NCI-H748 (cell line): ENCODE measurements at regions not wholly inside any gene's neighbourhood (a gene's known extent, or its start where the extent isn't known, plus 50 kb on each side); places are given as distances from the start of the nearest gene placed in this dataset.

Source experiments
- DNase-seq: peaks from one replicate; lab custom pipeline; 2025; ENCODE audit not compliant: unreplicated experiment; lab: John Stamatoyannopoulos, UW

GRCh38 chr18:55064073-55064472, 104.8 kb upstream of the CCDC68 start:
- no peak for DNase-seq

GRCh38 chr18:55054021-55054990, 95.0 kb upstream of the CCDC68 start:
- peak; percentile 78 for DNase-seq

- no peak for DNase-seq
Measured at GRCh38 chr18:55048892-55049291, 89.6 kb upstream of the CCDC68 start.

GRCh38 chr18:55047546-55047945, 88.3 kb upstream of the CCDC68 start:
- DNase-seq: no peak

- DNase-seq: no peak
Measured at GRCh38 chr18:55041366-55041765, 82.1 kb upstream of the CCDC68 start.

GRCh38 chr18:55038162-55038561, 78.9 kb upstream of the CCDC68 start:
- no peak for DNase-seq

GRCh38 chr18:55034742-55035141, 75.5 kb upstream of the CCDC68 start:
- DNase-seq: no peak

- DNase-seq: no peak
Measured at GRCh38 chr18:55031979-55032378, 72.7 kb upstream of the CCDC68 start.

GRCh38 chr18:55031576-55031975, 72.3 kb upstream of the CCDC68 start:
- DNase-seq: no peak

- DNase-seq: no peak
Measured at GRCh38 chr18:55031164-55031563, 71.9 kb upstream of the CCDC68 start.

- no peak for DNase-seq
Measured at GRCh38 chr18:55024564-55024963, 65.3 kb upstream of the CCDC68 start.

- no peak for DNase-seq
Measured at GRCh38 chr18:55018602-55019001, 59.3 kb upstream of the CCDC68 start.

- no peak for DNase-seq
Measured at GRCh38 chr18:55014095-55014494, 54.8 kb upstream of the CCDC68 start.

- DNase-seq: no peak
Measured at GRCh38 chr18:55013685-55014084, 54.4 kb upstream of the CCDC68 start.

GRCh38 chr18:55013086-55013485, 53.8 kb upstream of the CCDC68 start:
- DNase-seq: no peak

- no peak for DNase-seq
Measured at GRCh38 chr18:55012008-55012407, 52.7 kb upstream of the CCDC68 start.
